ENCODE measurements at regions not wholly inside any gene's neighbourhood (a gene's known extent, or its start where the extent isn't known, plus 50 kb on each side); places are given as distances from the start of the nearest gene placed in this dataset.

DNA sequence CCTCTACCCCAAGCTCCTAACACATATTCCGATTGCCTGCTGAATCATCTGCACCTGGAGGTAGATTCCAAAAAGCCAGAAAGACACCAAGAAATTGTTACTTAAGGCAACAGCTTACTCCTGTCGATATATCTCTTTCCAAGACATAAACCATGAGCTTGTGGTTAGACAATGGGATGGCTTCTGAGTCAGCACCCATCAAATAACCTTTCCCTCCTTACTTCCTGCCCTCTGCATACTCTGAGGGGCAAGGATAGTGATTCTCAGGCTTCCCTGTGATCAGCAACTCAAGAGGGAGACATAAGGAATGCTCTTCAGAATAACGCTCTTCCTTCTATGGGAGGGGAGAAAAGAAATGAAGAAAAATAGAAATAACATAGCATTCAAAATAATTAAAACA lies 70.9 kb downstream of the TMEM215 start:
- intact Hi-C loops (cut with DNase I) = no loop called here

DNA sequence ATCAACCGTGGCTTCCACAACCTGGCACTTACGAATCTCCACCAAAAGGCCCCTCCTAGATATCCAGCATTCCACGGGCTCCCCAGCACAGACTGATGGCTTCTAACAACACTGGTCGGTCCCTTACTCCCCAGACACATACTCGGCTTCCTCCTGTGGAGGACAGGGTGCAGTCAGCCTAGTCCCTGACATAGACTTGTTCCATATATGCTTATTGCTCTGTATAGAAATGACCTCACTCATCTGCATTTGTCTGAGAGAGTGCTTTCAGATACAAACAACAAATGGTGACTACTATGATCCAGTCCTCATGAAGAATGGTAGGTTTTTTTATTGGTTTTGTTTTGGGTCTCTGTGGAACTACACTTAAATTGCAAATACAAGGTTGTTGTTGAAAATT lies 72.4 kb downstream of the TMEM215 start:
- intact Hi-C loops (cut with DNase I) = no loop called here
- Histone ChIP-seq H3K27me3 (no peaks in the 10 kb centered on the region), H3K27ac (no peak overlapping the region), H3K4me1 (no peaks in the 10 kb centered on the region), H3K36me3 (replicated peaks in 1 of 2; ENCODE audit: insufficient read depth in 1 of 2, low read depth in 2 of 2) (no peaks in the 10 kb centered on the region), H3K9me3 (no peaks in the 10 kb centered on the region), H3K4me3 (no peak overlapping the region)
- ATAC-seq (no peak), DNase-seq (no peak)
- WGBS, 2 donors = 64 to 70% methylated on average over 5 of the region's 5 CpGs
- no peak for TF ChIP-seq POLR2A (IDR thresholded peaks at IDR 0.05)
- TF ChIP-seq, protein P1, sequence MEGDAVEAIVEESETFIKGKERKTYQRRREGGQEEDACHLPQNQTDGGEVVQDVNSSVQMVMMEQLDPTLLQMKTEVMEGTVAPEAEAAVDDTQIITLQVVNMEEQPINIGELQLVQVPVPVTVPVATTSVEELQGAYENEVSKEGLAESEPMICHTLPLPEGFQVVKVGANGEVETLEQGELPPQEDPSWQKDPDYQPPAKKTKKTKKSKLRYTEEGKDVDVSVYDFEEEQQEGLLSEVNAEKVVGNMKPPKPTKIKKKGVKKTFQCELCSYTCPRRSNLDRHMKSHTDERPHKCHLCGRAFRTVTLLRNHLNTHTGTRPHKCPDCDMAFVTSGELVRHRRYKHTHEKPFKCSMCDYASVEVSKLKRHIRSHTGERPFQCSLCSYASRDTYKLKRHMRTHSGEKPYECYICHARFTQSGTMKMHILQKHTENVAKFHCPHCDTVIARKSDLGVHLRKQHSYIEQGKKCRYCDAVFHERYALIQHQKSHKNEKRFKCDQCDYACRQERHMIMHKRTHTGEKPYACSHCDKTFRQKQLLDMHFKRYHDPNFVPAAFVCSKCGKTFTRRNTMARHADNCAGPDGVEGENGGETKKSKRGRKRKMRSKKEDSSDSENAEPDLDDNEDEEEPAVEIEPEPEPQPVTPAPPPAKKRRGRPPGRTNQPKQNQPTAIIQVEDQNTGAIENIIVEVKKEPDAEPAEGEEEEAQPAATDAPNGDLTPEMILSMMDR (IDR thresholded peaks at IDR 0.05) = no peak

More for the DNA sequence above, 70.9 kb downstream of the TMEM215 start:
- ATAC-seq = no peak
- H3K27ac ChIP-seq = no peak overlapping the region
- H3K9me3 ChIP-seq = no peaks in the 10 kb centered on the region
- H3K4me3 ChIP-seq = no peak overlapping the region
- no peaks in the 10 kb centered on the region for H3K4me1 ChIP-seq
- no peaks in the 10 kb centered on the region for H3K36me3 ChIP-seq (replicated peaks in 1 of 2; ENCODE audit: insufficient read depth in 1 of 2, low read depth in 2 of 2)
- no peak for DNase-seq
- 46 to 58% methylated on average over 3 of the region's 3 CpGs for WGBS, 2 donors
- TF ChIP-seq POLR2A (IDR thresholded peaks at IDR 0.05) = no peak
- TF ChIP-seq, protein P1 (IDR thresholded peaks at IDR 0.05) = no peak
- H3K27me3 ChIP-seq = no peaks in the 10 kb centered on the region

DNA sequence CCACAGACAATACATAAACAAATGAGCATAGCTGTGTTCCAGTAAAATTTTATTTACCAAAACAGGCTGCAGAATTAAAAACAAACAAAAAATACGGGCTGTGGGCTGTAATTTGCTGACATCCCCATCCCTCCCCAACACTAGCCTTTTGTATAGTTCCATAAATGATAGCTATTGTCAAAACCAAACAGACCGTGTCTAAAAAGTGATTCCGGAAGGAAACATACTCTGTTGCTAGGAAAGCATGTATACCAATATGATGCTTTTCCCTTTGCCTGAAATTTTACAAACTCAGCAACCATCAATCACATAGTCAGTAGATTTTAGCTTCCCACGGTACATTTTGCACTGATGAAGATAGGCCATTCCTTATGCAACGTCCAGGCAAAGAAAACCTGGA lies 80.0 kb downstream of the TMEM215 start:
- Histone ChIP-seq H3K4me1 (no peaks in the 10 kb centered on the region), H3K4me3 (no peak overlapping the region), H3K27me3 (no peaks in the 10 kb centered on the region), H3K9me3 (no peaks in the 10 kb centered on the region), H3K36me3 (replicated peaks in 1 of 2; ENCODE audit: insufficient read depth in 1 of 2, low read depth in 2 of 2) (no peaks in the 10 kb centered on the region), H3K27ac (no peak overlapping the region)
- TF ChIP-seq POLR2A (IDR thresholded peaks at IDR 0.05) = no peak
- TF ChIP-seq, protein P1 (IDR thresholded peaks at IDR 0.05) = no peak
- WGBS, 2 donors = 52 to 70% methylated on average over 5 of the region's 5 CpGs
- DNase-seq (no peak), ATAC-seq (no peak)
- intact Hi-C loops (cut with DNase I) = no loop called here

DNA sequence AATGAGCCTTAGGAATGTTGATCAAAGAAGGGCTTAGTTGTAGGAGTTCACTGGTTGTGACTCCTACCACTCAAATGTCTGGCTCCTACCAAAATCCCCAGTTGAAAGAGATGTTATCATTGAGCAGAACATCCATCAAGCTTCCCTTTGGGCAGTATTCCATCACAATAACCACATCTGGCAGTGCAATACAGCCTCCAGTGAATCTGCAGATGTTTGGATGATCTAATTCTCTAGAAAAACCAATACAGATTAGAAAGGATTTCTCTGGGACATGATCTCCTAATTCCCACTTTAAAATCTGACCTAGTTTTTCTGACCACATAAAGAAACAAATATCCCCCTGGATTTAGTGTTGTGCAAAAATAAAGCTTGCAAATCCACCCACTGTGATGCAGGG lies 81.6 kb downstream of the TMEM215 start:
- no peak for TF ChIP-seq POLR2A (IDR thresholded peaks at IDR 0.05)
- TF ChIP-seq, protein P1 (IDR thresholded peaks at IDR 0.05) = no peak
- Histone ChIP-seq H3K27me3 (no peaks in the 10 kb centered on the region), H3K9me3 (no peaks in the 10 kb centered on the region), H3K4me1 (no peaks in the 10 kb centered on the region), H3K27ac (no peak overlapping the region), H3K36me3 (replicated peaks in 1 of 2; ENCODE audit: insufficient read depth in 1 of 2, low read depth in 2 of 2) (no peaks in the 10 kb centered on the region), H3K4me3 (no peak overlapping the region)
- ATAC-seq = no peak
- intact Hi-C loops (cut with DNase I) = no loop called here
- no peak for DNase-seq

DNA sequence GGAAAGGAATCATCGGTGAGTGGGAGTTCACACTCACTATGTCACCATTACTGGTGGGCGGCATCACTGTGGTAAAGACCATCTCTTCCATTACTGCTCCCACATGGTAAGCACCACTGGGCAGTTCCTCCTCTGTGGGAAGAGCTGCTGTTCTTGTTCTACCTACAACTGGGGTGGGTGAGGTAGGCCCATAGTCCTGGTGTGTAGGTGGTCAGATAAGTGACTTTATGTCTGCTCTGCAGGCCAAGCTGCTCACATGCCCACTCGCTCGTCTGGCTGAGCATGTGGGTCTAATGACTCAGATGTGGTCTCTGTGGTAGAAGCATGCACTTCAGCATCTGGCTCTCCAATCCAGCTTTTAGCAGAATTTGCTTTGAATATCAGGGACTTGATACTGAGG lies 82.9 kb downstream of the TMEM215 start:
- no peak overlapping the region for H3K27ac ChIP-seq
- no peaks in the 10 kb centered on the region for H3K9me3 ChIP-seq
- H3K36me3 ChIP-seq (replicated peaks in 1 of 2; ENCODE audit: insufficient read depth in 1 of 2, low read depth in 2 of 2) = no peaks in the 10 kb centered on the region
- DNase-seq = peak in 1 of 4 donors; percentile 5
- TF ChIP-seq, protein P1 (IDR thresholded peaks at IDR 0.05) = no peak
- TF ChIP-seq POLR2A (IDR thresholded peaks at IDR 0.05) = no peak
- intact Hi-C loops (cut with DNase I) = no loop called here
- H3K4me3 ChIP-seq = no peak overlapping the region
- H3K27me3 ChIP-seq = no peaks in the 10 kb centered on the region
- WGBS, 2 donors = 67 to 88% methylated on average over 4 of the region's 4 CpGs
- ATAC-seq = no peak
- no peaks in the 10 kb centered on the region for H3K4me1 ChIP-seq

Data from body of pancreas (tissue), 4 donors.